PFSK-1 (cell line): ENCODE measurements at regions not wholly inside any gene's neighbourhood (a gene's known extent, or its start where the extent isn't known, plus 50 kb on each side); places are given as distances from the start of the nearest gene placed in this dataset.

ENCODE experiments used
- FOXP2 ChIP-seq: optimal IDR thresholded peaks from 2 replicates; pipeline ENCODE3; 2011; ENCODE audit warnings: borderline replicate concordance, control low read depth, inconsistent platforms; ENCODE audit not compliant: insufficient read depth; ENCODE audit errors: extremely low read length, extremely low read depth
- POLR2AphosphoS5 ChIP-seq: IDR thresholded peaks from 2 replicates; pipeline ENCODE4 v1.6.1; 2012; ENCODE audit warnings: low read depth, mild to moderate bottlenecking, control low read depth, low read length, moderate library complexity
- SIN3A ChIP-seq: IDR thresholded peaks from 2 replicates; pipeline ENCODE4 v1.6.1; 2012; ENCODE audit warnings: mild to moderate bottlenecking, low read length, moderate library complexity, borderline replicate concordance; ENCODE audit not compliant: insufficient read depth
- TAF1 ChIP-seq: IDR thresholded peaks from 2 replicates; pipeline ENCODE4 v1.6.1; 2012; ENCODE audit warnings: low read length, control low read depth, borderline replicate concordance; ENCODE audit not compliant: insufficient read depth
- TF ChIP-seq, protein P1 (sequence below), 2 experiments: IDR thresholded peaks; 2 replicates each; pipeline versions ENCODE4 v1.6.1 to v1.8.0; 2011 to 2012; ENCODE audit warnings: low read depth in 2 of 2, low read length in 2 of 2, control low read depth in 1 of 2, inconsistent platforms in 1 of 2, mild to moderate bottlenecking in 1 of 2, moderate library complexity in 1 of 2; ENCODE audit not compliant: insufficient read depth in 1 of 2

- TF ChIP-seq POLR2AphosphoS5: no peak
- TF ChIP-seq, protein P1, sequence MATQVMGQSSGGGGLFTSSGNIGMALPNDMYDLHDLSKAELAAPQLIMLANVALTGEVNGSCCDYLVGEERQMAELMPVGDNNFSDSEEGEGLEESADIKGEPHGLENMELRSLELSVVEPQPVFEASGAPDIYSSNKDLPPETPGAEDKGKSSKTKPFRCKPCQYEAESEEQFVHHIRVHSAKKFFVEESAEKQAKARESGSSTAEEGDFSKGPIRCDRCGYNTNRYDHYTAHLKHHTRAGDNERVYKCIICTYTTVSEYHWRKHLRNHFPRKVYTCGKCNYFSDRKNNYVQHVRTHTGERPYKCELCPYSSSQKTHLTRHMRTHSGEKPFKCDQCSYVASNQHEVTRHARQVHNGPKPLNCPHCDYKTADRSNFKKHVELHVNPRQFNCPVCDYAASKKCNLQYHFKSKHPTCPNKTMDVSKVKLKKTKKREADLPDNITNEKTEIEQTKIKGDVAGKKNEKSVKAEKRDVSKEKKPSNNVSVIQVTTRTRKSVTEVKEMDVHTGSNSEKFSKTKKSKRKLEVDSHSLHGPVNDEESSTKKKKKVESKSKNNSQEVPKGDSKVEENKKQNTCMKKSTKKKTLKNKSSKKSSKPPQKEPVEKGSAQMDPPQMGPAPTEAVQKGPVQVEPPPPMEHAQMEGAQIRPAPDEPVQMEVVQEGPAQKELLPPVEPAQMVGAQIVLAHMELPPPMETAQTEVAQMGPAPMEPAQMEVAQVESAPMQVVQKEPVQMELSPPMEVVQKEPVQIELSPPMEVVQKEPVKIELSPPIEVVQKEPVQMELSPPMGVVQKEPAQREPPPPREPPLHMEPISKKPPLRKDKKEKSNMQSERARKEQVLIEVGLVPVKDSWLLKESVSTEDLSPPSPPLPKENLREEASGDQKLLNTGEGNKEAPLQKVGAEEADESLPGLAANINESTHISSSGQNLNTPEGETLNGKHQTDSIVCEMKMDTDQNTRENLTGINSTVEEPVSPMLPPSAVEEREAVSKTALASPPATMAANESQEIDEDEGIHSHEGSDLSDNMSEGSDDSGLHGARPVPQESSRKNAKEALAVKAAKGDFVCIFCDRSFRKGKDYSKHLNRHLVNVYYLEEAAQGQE (IDR thresholded peaks at IDR 0.05; ENCODE audit: insufficient read depth in 1 of 2, low read depth in 2 of 2, low read length in 2 of 2): no peak
- no peak for TF ChIP-seq TAF1
- TF ChIP-seq SIN3A: no peak
- TF ChIP-seq FOXP2: no peak
Observed at GRCh38 chr9:129455151-129455995, 165.5 kb downstream of the C9orf50 start.

GRCh38 chr9:129454467-129455067 is 166.3 kb downstream of the C9orf50 start:
- TF ChIP-seq TAF1 (no peak), SIN3A (no peak), FOXP2 (no peak), POLR2AphosphoS5 (no peak)
- TF ChIP-seq, protein P1 (IDR thresholded peaks at IDR 0.05; ENCODE audit: insufficient read depth in 1 of 2, low read depth in 2 of 2, low read length in 2 of 2): no peak

- TF ChIP-seq TAF1 (no peak), SIN3A (no peak), FOXP2 (no peak), POLR2AphosphoS5 (no peak)
- TF ChIP-seq, protein P1 (IDR thresholded peaks at IDR 0.05; ENCODE audit: insufficient read depth in 1 of 2, low read depth in 2 of 2, low read length in 2 of 2): no peak
Observed at GRCh38 chr9:129453734-129454133, 167.2 kb downstream of the C9orf50 start.

DNA sequence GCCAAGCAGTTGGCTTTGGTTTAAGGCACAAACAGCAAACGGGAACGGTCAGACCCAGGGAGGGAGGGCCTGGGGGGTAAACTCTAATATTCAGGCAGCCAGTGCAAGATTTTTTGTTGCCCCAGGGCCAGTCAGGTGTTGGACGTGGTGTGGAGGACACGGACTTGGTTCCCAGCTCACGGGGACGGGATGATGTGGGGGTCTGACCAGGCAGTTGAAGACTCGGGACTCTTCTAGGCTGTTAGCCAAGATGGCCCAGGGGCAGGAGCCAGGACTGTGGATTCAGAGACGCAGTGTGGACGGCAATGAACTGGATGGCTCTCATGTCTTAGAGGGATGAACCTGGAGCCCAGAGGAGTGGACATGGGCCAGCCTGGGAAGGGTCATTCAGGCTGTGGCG is 169.2 kb downstream of the C9orf50 start:
- no peak for TF ChIP-seq SIN3A
- TF ChIP-seq, protein P1 (IDR thresholded peaks at IDR 0.05; ENCODE audit: insufficient read depth in 1 of 2, low read depth in 2 of 2, low read length in 2 of 2): no peak
- no peak for TF ChIP-seq FOXP2
- TF ChIP-seq TAF1: no peak
- TF ChIP-seq POLR2AphosphoS5: no peak
